Fibroblast of lung (primary cell): ENCODE measurements at regions not wholly inside any gene's neighbourhood (a gene's known extent, or its start where the extent isn't known, plus 50 kb on each side); places are given as distances from the start of the nearest gene placed in this dataset.

Source experiments
- CTCF ChIP-seq, 2 donors: IDR thresholded peaks in 1 of 2; conservative IDR thresholded peaks in 1 of 2; 1 replicate in 1 of 2; 2 replicates in 1 of 2; pipeline ENCODE4 v1.5.1; 2011 to 2012; ENCODE audit warnings: low read length in 2 of 2, control low read depth in 1 of 2, inconsistent platforms in 1 of 2, low read depth in 1 of 2, mild to moderate bottlenecking in 1 of 2
- EZH2 ChIP-seq: IDR thresholded peaks from 2 replicates; pipeline ENCODE4 v1.5.1; 2012; ENCODE audit warnings: low read length, control low read depth, mild to moderate bottlenecking; ENCODE audit errors: missing control alignments

- TF ChIP-seq CTCF (conservative IDR thresholded peaks at IDR 0.05 in 1 of 2, IDR thresholded peaks at IDR 0.05 in 1 of 2; ENCODE audit: low read depth in 1 of 2, low read length in 2 of 2) (no peak), EZH2 (no peak)
Measured at GRCh38 chr20:39607141-39607540, 645.0 kb downstream of the DHX35 start.
